Islet of Langerhans (tissue), 1 donor: ENCODE measurements at regions not wholly inside any gene's neighbourhood (a gene's known extent, or its start where the extent isn't known, plus 50 kb on each side); places are given as distances from the start of the nearest gene placed in this dataset.
"Not testable (repeated sequence)": the region's sequence is repeated elsewhere in the genome, so short reads cannot be mapped to it uniquely, and the experiment has no call there.

Experiments used
- FAIRE-seq: peaks from one replicate; lab custom pipeline; 2011; peaks lifted over from hg19 to GRCh38; lab: Jason Lieb, UNC

GRCh38 chr12:124381456-124382296 lies 86.8 kb downstream of the RFLNA start:
- no peak for FAIRE-seq

GRCh38 chr12:124380796-124381455 lies 86.0 kb downstream of the RFLNA start:
- FAIRE-seq, result no peak

- FAIRE-seq, result no peak
These were observed 85.3 kb downstream of the RFLNA start for GRCh38 chr12:124379938-124380754.

GRCh38 chr12:124379379-124379937 lies 84.6 kb downstream of the RFLNA start:
- no peak for FAIRE-seq

- FAIRE-seq, result no peak
These were observed 84.0 kb downstream of the RFLNA start for GRCh38 chr12:124378926-124379325.

- no peak for FAIRE-seq
These were observed 83.2 kb downstream of the RFLNA start for GRCh38 chr12:124377981-124378509.

- FAIRE-seq, result no peak
These were observed 81.5 kb downstream of the RFLNA start for GRCh38 chr12:124376435-124376834.

GRCh38 chr12:124375789-124376175 lies 80.9 kb downstream of the RFLNA start:
- FAIRE-seq, result no peak

GRCh38 chr12:124375141-124375788 lies 80.4 kb downstream of the RFLNA start:
- no peak for FAIRE-seq

- no peak for FAIRE-seq
These were observed 79.7 kb downstream of the RFLNA start for GRCh38 chr12:124374567-124374966.

- no peak for FAIRE-seq
These were observed 79.3 kb downstream of the RFLNA start for GRCh38 chr12:124374147-124374546.

- not testable (repeated sequence) for FAIRE-seq
These were observed 78.8 kb downstream of the RFLNA start for GRCh38 chr12:124373701-124374100.

- no peak for FAIRE-seq
These were observed 77.9 kb downstream of the RFLNA start for GRCh38 chr12:124372831-124373230.

GRCh38 chr12:124371970-124372555 lies 77.2 kb downstream of the RFLNA start:
- FAIRE-seq, result no peak

- FAIRE-seq, result no peak
These were observed 76.5 kb downstream of the RFLNA start for GRCh38 chr12:124371366-124371765.

- no peak for FAIRE-seq
These were observed 76.0 kb downstream of the RFLNA start for GRCh38 chr12:124370851-124371250.

GRCh38 chr12:124370384-124370783 lies 75.5 kb downstream of the RFLNA start:
- FAIRE-seq, result no peak

GRCh38 chr12:124369827-124370378 lies 75.0 kb downstream of the RFLNA start:
- no peak for FAIRE-seq

- no peak for FAIRE-seq
These were observed 74.3 kb downstream of the RFLNA start for GRCh38 chr12:124369055-124369826.

GRCh38 chr12:124368421-124369032 lies 73.6 kb downstream of the RFLNA start:
- no peak for FAIRE-seq
